GM19328 (cell line): ENCODE measurements at regions not wholly inside any gene's neighbourhood (a gene's known extent, or its start where the extent isn't known, plus 50 kb on each side); places are given as distances from the start of the nearest gene placed in this dataset.

Experiments
- ATAC-seq: cut with Tn5 transposase; IDR thresholded peaks from one replicate; pipeline ENCODE4 v1.9.1; 2021; ENCODE audit warnings: mild to moderate bottlenecking, moderate library complexity; ENCODE audit not compliant: unreplicated experiment

GRCh38 chr6:25217302-25217701 lies 61.9 kb upstream of the CARMIL1 start:
- no peak for ATAC-seq

GRCh38 chr6:25217829-25218228 lies 61.3 kb upstream of the CARMIL1 start:
- no peak for ATAC-seq

- ATAC-seq: no peak
Measured at GRCh38 chr6:25218346-25218745, 60.8 kb upstream of the CARMIL1 start.

- ATAC-seq: no peak
Measured at GRCh38 chr6:25219216-25219916, 59.8 kb upstream of the CARMIL1 start.

DNA sequence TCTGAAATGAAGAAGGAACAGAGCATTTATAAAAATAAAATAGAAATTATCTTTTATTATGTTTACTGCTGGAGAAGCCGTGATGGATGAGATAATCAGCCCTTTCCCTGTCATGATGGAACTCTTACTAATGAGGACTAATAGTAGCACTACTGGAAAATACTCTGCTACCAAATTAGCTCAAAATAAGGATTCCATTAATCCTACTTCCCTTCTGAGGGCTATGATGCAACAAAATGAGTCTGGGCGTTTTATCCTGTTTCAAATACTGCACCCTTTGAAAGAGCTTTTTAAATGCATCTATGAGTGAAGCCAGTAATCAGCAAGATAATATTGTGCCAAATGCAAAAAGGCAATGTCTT lies 59.3 kb upstream of the CARMIL1 start:
- ATAC-seq: no peak

DNA sequence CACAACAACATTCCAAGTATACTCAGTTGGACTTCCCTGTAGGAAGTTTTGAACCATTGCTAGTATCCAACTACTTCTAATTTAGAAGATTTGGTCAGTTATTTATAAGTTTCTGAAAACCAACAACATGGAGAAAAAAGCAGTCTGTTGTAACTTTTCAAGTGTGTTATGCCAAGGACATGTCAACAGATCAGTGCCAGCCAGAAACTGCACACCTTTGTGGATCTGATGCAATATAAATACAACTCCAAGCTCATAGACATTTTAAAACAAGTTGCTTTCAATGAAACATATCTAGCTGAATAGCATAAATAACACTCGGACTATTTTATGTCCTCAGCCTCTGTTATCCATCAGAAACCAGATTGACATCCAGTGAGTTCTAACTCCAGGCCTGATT lies 58.3 kb upstream of the CARMIL1 start:
- no peak for ATAC-seq

- no peak for ATAC-seq
Measured at GRCh38 chr6:25222006-25222678, 57.0 kb upstream of the CARMIL1 start.

GRCh38 chr6:25223490-25223991 lies 55.6 kb upstream of the CARMIL1 start:
- no peak for ATAC-seq

GRCh38 chr6:25224242-25224641 lies 54.9 kb upstream of the CARMIL1 start:
- ATAC-seq: no peak

GRCh38 chr6:25227854-25228253 lies 51.3 kb upstream of the CARMIL1 start:
- ATAC-seq: no peak
